ENCODE measurements at regions not wholly inside any gene's neighbourhood (a gene's known extent, or its start where the extent isn't known, plus 50 kb on each side); places are given as distances from the start of the nearest gene placed in this dataset.
"Not testable (repeated sequence)": the region's sequence is repeated elsewhere in the genome, so short reads cannot be mapped to it uniquely, and the experiment has no call there.

- H3K4me3 ChIP-seq (ENCODE audit: low read length), result no peak overlapping the region
- TF ChIP-seq ZNF274 (IDR thresholded peaks at IDR 0.05; ENCODE audit: low read depth, low read length), result no peak
Observed at GRCh38 chr10:64394744-64395143, 873.5 kb downstream of the REEP3 start.

- H3K4me3 ChIP-seq (ENCODE audit: low read length), result no peak overlapping the region
- no peak for TF ChIP-seq ZNF274 (IDR thresholded peaks at IDR 0.05; ENCODE audit: low read depth, low read length)
Observed at GRCh38 chr10:64396105-64396708, 875.0 kb downstream of the REEP3 start.

GRCh38 chr10:64397125-64397524 lies 875.9 kb downstream of the REEP3 start:
- no peak for TF ChIP-seq ZNF274 (IDR thresholded peaks at IDR 0.05; ENCODE audit: low read depth, low read length)
- H3K4me3 ChIP-seq (ENCODE audit: low read length), result no peak overlapping the region

- no peak for TF ChIP-seq ZNF274 (IDR thresholded peaks at IDR 0.05; ENCODE audit: low read depth, low read length)
- no peak overlapping the region for H3K4me3 ChIP-seq (ENCODE audit: low read length)
Observed at GRCh38 chr10:64408391-64409183, 887.4 kb downstream of the REEP3 start.

- no peak overlapping the region for H3K4me3 ChIP-seq (ENCODE audit: low read length)
- TF ChIP-seq ZNF274 (IDR thresholded peaks at IDR 0.05; ENCODE audit: low read depth, low read length), result no peak
Observed at GRCh38 chr10:64409349-64409748, 888.1 kb downstream of the REEP3 start.

- no peak for TF ChIP-seq ZNF274 (IDR thresholded peaks at IDR 0.05; ENCODE audit: low read depth, low read length)
- H3K4me3 ChIP-seq (ENCODE audit: low read length), result no peak overlapping the region
Observed at GRCh38 chr10:64416011-64416410, 894.8 kb downstream of the REEP3 start.

- no peak for TF ChIP-seq ZNF274 (IDR thresholded peaks at IDR 0.05; ENCODE audit: low read depth, low read length)
- H3K4me3 ChIP-seq (ENCODE audit: low read length), result no peak overlapping the region
Observed at GRCh38 chr10:64419461-64419860, 898.3 kb downstream of the REEP3 start.

GRCh38 chr10:64426745-64427144 lies 905.5 kb downstream of the REEP3 start:
- no peak for TF ChIP-seq ZNF274 (IDR thresholded peaks at IDR 0.05; ENCODE audit: low read depth, low read length)
- no peak overlapping the region for H3K4me3 ChIP-seq (ENCODE audit: low read length)

- H3K4me3 ChIP-seq (ENCODE audit: low read length), result no peak overlapping the region
- no peak for TF ChIP-seq ZNF274 (IDR thresholded peaks at IDR 0.05; ENCODE audit: low read depth, low read length)
Observed at GRCh38 chr10:64430690-64431323, 909.6 kb downstream of the REEP3 start.

- H3K4me3 ChIP-seq (ENCODE audit: low read length), result not testable (repeated sequence)
Observed at GRCh38 chr10:64441872-64442271, 920.7 kb downstream of the REEP3 start.

- H3K4me3 ChIP-seq (ENCODE audit: low read length), result no peak overlapping the region
- TF ChIP-seq ZNF274 (IDR thresholded peaks at IDR 0.05; ENCODE audit: low read depth, low read length), result no peak
Observed at GRCh38 chr10:64444163-64444562, 923.0 kb downstream of the REEP3 start.

GRCh38 chr10:64444564-64444963 lies 923.4 kb downstream of the REEP3 start:
- no peak for TF ChIP-seq ZNF274 (IDR thresholded peaks at IDR 0.05; ENCODE audit: low read depth, low read length)

GRCh38 chr10:64449603-64450002 lies 928.4 kb downstream of the REEP3 start:
- no peak for TF ChIP-seq ZNF274 (IDR thresholded peaks at IDR 0.05; ENCODE audit: low read depth, low read length)
- no peak overlapping the region for H3K4me3 ChIP-seq (ENCODE audit: low read length)

More at GRCh38 chr10:64444564-64444963, 923.4 kb downstream of the REEP3 start:
- no peak overlapping the region for H3K4me3 ChIP-seq (ENCODE audit: low read length)

GRCh38 chr10:64450312-64450711 lies 929.1 kb downstream of the REEP3 start:
- TF ChIP-seq ZNF274 (IDR thresholded peaks at IDR 0.05; ENCODE audit: low read depth, low read length), result no peak
- no peak overlapping the region for H3K4me3 ChIP-seq (ENCODE audit: low read length)

- no peak for TF ChIP-seq ZNF274 (IDR thresholded peaks at IDR 0.05; ENCODE audit: low read depth, low read length)
- no peak overlapping the region for H3K4me3 ChIP-seq (ENCODE audit: low read length)
Observed at GRCh38 chr10:64454962-64455361, 933.8 kb downstream of the REEP3 start.

All from GM08714 (cell line).